ENCODE measurements at regions not wholly inside any gene's neighbourhood (a gene's known extent, or its start where the extent isn't known, plus 50 kb on each side); places are given as distances from the start of the nearest gene placed in this dataset.

GRCh38 chr4:179738822-179739221, 2296.6 kb upstream of the AGA start:
- TF ChIP-seq CTCF (IDR thresholded peaks at IDR 0.05 in 4 of 5, conservative IDR thresholded peaks at IDR 0.05 in 1 of 5) (no peak), POLR2A (IDR thresholded peaks at IDR 0.05) (no peak)

All from gastrocnemius medialis (tissue), 4 donors.